Effector memory CD8-positive, alpha-beta T cell (primary cell): ENCODE measurements at regions not wholly inside any gene's neighbourhood (a gene's known extent, or its start where the extent isn't known, plus 50 kb on each side); places are given as distances from the start of the nearest gene placed in this dataset.

Experiments
- ATAC-seq: fragments of 150-1000 bp; cut with Tn5 transposase; replicated peaks from 2 replicates; pipeline ENCODE4 v1.10.0; 2021; ENCODE audit warnings: mild to moderate bottlenecking, moderate library complexity
- DNase-seq, 3 experiments: peaks; one replicate each; pipeline ENCODE4 v3.0.0; 2021
- H3K27ac Mint-ChIP-seq, 2 donors: one replicate each; pipeline ENCODE4 v1.8.0; 2022; ENCODE audit warnings: mild to moderate bottlenecking in 2 of 2, mixed read lengths in 2 of 2, moderate library complexity in 2 of 2
- H3K27me3 Mint-ChIP-seq, 2 donors: one replicate each; pipeline ENCODE4 v1.8.0; 2022; ENCODE audit warnings: mixed read lengths in 2 of 2
- H3K36me3 Mint-ChIP-seq: one replicate; pipeline ENCODE4 v1.8.0; 2022; ENCODE audit warnings: mild to moderate bottlenecking, moderate library complexity, mixed read lengths; ENCODE audit not compliant: insufficient read depth
- H3K4me1 Mint-ChIP-seq, 2 donors: one replicate each; pipeline ENCODE4 v1.8.0; 2022; ENCODE audit warnings: low read depth in 2 of 2, mixed read lengths in 2 of 2
- H3K4me3 Mint-ChIP-seq, 2 donors: one replicate each; pipeline ENCODE4 v1.8.0; 2022; ENCODE audit warnings: mild to moderate bottlenecking in 2 of 2, mixed read lengths in 2 of 2, moderate library complexity in 2 of 2
- H3K9me3 Mint-ChIP-seq, 2 donors: one replicate each; pipeline ENCODE4 v1.8.0; 2022; ENCODE audit warnings: mixed read lengths in 2 of 2

GRCh38 chr10:78301481-78301880 is 267.8 kb downstream of the RPS24 start:
- DNase-seq (no peak), ATAC-seq (no peak)
- peaks cover 5% of the 10 kb centered on the region for H3K36me3 Mint-ChIP-seq
- no peak overlapping the region for H3K27ac Mint-ChIP-seq
- H3K4me1 Mint-ChIP-seq: peaks cover 5 to 9% of the 10 kb centered on the region in 2 donors
- H3K27me3 Mint-ChIP-seq: no peaks in the 10 kb centered on the region
- peak overlapping the region in 1 of 2 donors; percentile 29 for H3K4me3 Mint-ChIP-seq
- no peaks in the 10 kb centered on the region for H3K9me3 Mint-ChIP-seq

GRCh38 chr10:78301891-78302738 is 268.5 kb downstream of the RPS24 start:
- ATAC-seq (no peak), DNase-seq (no peak)
- peaks cover 5% of the 10 kb centered on the region for H3K36me3 Mint-ChIP-seq
- no peaks in the 10 kb centered on the region for H3K27me3 Mint-ChIP-seq
- H3K4me3 Mint-ChIP-seq: peak overlapping the region; percentile 89 to 92
- no peaks in the 10 kb centered on the region for H3K9me3 Mint-ChIP-seq
- peak overlapping the region; percentile 95 to 99 for H3K27ac Mint-ChIP-seq
- peaks cover 5 to 9% of the 10 kb centered on the region in 2 donors for H3K4me1 Mint-ChIP-seq

- no peaks in the 10 kb centered on the region for H3K9me3 Mint-ChIP-seq
- ATAC-seq (no peak), DNase-seq (no peak)
- peak overlapping the region; percentile 95 to 99 for H3K27ac Mint-ChIP-seq
- peak overlapping the region; percentile 89 to 92 for H3K4me3 Mint-ChIP-seq
- no peaks in the 10 kb centered on the region for H3K27me3 Mint-ChIP-seq
- H3K4me1 Mint-ChIP-seq: peaks cover 5 to 9% of the 10 kb centered on the region in 2 donors
- peaks cover 5% of the 10 kb centered on the region for H3K36me3 Mint-ChIP-seq
Measured at GRCh38 chr10:78302739-78302988, 269.0 kb downstream of the RPS24 start.

GRCh38 chr10:78302989-78303854 is 269.6 kb downstream of the RPS24 start:
- Mint-ChIP-seq H3K36me3 (peaks cover 5% of the 10 kb centered on the region), H3K4me3 (peak overlapping the region; percentile 89 to 92), H3K27me3 (no peaks in the 10 kb centered on the region), H3K4me1 (peaks cover 5 to 9% of the 10 kb centered on the region in 2 donors), H3K27ac (peak overlapping the region; percentile 95 to 99), H3K9me3 (no peaks in the 10 kb centered on the region)
- peak; percentile 85 for ATAC-seq
- DNase-seq: peak; percentile 93 to 96 (median 94)

- ATAC-seq (no peak), DNase-seq (no peak)
- Mint-ChIP-seq H3K4me3 (peak overlapping the region in 1 of 2 donors; percentile 44), H3K27me3 (no peaks in the 10 kb centered on the region), H3K36me3 (peaks cover 3% of the 10 kb centered on the region), H3K9me3 (no peaks in the 10 kb centered on the region), H3K4me1 (peaks cover 5 to 9% of the 10 kb centered on the region in 2 donors), H3K27ac (peak overlapping the region in 1 of 2 donors; percentile 99)
Measured at GRCh38 chr10:78304091-78305045, 270.7 kb downstream of the RPS24 start.

- Mint-ChIP-seq H3K27me3 (no peaks in the 10 kb centered on the region), H3K36me3 (peaks cover 3% of the 10 kb centered on the region)
- no peak for ATAC-seq
Measured at GRCh38 chr10:78305311-78305710, 271.6 kb downstream of the RPS24 start.

GRCh38 chr10:78306358-78306757 is 272.7 kb downstream of the RPS24 start:
- Mint-ChIP-seq H3K4me1 (peaks cover 5 to 9% of the 10 kb centered on the region in 2 donors), H3K27me3 (no peaks in the 10 kb centered on the region), H3K4me3 (no peak overlapping the region), H3K9me3 (no peaks in the 10 kb centered on the region), H3K27ac (no peak overlapping the region), H3K36me3 (peaks cover 3% of the 10 kb centered on the region)
- ATAC-seq (no peak), DNase-seq (no peak)

More at GRCh38 chr10:78305311-78305710, 271.6 kb downstream of the RPS24 start:
- H3K4me3 Mint-ChIP-seq: no peak overlapping the region
- peaks cover 5 to 9% of the 10 kb centered on the region in 2 donors for H3K4me1 Mint-ChIP-seq
- DNase-seq: no peak
- H3K27ac Mint-ChIP-seq: no peak overlapping the region
- H3K9me3 Mint-ChIP-seq: no peaks in the 10 kb centered on the region

GRCh38 chr10:78307576-78307975 is 273.9 kb downstream of the RPS24 start:
- Mint-ChIP-seq H3K4me3 (no peak overlapping the region), H3K4me1 (peaks cover 2 to 3% of the 10 kb centered on the region in 2 donors), H3K27me3 (no peaks in the 10 kb centered on the region), H3K36me3 (peaks cover 3% of the 10 kb centered on the region), H3K9me3 (no peaks in the 10 kb centered on the region), H3K27ac (no peak overlapping the region)
- ATAC-seq (no peak), DNase-seq (no peak)

- no peak for DNase-seq
- no peak overlapping the region for H3K4me3 Mint-ChIP-seq
- H3K4me1 Mint-ChIP-seq: no peaks in the 10 kb centered on the region
- no peak overlapping the region for H3K27ac Mint-ChIP-seq
- H3K9me3 Mint-ChIP-seq: no peaks in the 10 kb centered on the region
- H3K36me3 Mint-ChIP-seq: no peaks in the 10 kb centered on the region
- peaks cover 0 to 7% of the 10 kb centered on the region in 2 donors for H3K27me3 Mint-ChIP-seq
- ATAC-seq: no peak
Measured at GRCh38 chr10:78309536-78310237, 276.0 kb downstream of the RPS24 start.

- no peak overlapping the region for H3K4me3 Mint-ChIP-seq
- ATAC-seq (no peak), DNase-seq (no peak)
- no peaks in the 10 kb centered on the region for H3K36me3 Mint-ChIP-seq
- no peaks in the 10 kb centered on the region for H3K4me1 Mint-ChIP-seq
- no peak overlapping the region for H3K27ac Mint-ChIP-seq
- H3K27me3 Mint-ChIP-seq: peaks cover 0 to 7% of the 10 kb centered on the region in 2 donors
- no peaks in the 10 kb centered on the region for H3K9me3 Mint-ChIP-seq
Measured at GRCh38 chr10:78310481-78311080, 276.9 kb downstream of the RPS24 start.

- Mint-ChIP-seq H3K9me3 (no peaks in the 10 kb centered on the region), H3K4me3 (no peak overlapping the region), H3K27me3 (peaks cover 0 to 15% of the 10 kb centered on the region in 2 donors), H3K36me3 (no peaks in the 10 kb centered on the region), H3K4me1 (no peaks in the 10 kb centered on the region), H3K27ac (no peak overlapping the region)
- no peak for DNase-seq
- no peak for ATAC-seq
Measured at GRCh38 chr10:78312197-78313047, 278.8 kb downstream of the RPS24 start.

GRCh38 chr10:78313048-78313381 is 279.4 kb downstream of the RPS24 start:
- ATAC-seq (no peak), DNase-seq (no peak)
- Mint-ChIP-seq H3K27me3 (peaks cover 0 to 15% of the 10 kb centered on the region in 2 donors), H3K9me3 (no peaks in the 10 kb centered on the region), H3K27ac (no peak overlapping the region), H3K4me3 (no peak overlapping the region), H3K36me3 (no peaks in the 10 kb centered on the region), H3K4me1 (no peaks in the 10 kb centered on the region)
